ENCODE measurements at regions not wholly inside any gene's neighbourhood (a gene's known extent, or its start where the extent isn't known, plus 50 kb on each side); places are given as distances from the start of the nearest gene placed in this dataset.

GRCh38 chr4:34183926-34184325 lies 2060.4 kb downstream of the ARAP2 start:
- TF ChIP-seq, protein P1, sequence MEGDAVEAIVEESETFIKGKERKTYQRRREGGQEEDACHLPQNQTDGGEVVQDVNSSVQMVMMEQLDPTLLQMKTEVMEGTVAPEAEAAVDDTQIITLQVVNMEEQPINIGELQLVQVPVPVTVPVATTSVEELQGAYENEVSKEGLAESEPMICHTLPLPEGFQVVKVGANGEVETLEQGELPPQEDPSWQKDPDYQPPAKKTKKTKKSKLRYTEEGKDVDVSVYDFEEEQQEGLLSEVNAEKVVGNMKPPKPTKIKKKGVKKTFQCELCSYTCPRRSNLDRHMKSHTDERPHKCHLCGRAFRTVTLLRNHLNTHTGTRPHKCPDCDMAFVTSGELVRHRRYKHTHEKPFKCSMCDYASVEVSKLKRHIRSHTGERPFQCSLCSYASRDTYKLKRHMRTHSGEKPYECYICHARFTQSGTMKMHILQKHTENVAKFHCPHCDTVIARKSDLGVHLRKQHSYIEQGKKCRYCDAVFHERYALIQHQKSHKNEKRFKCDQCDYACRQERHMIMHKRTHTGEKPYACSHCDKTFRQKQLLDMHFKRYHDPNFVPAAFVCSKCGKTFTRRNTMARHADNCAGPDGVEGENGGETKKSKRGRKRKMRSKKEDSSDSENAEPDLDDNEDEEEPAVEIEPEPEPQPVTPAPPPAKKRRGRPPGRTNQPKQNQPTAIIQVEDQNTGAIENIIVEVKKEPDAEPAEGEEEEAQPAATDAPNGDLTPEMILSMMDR (IDR thresholded peaks at IDR 0.05; ENCODE audit: control insufficient read depth, extremely low read depth, insufficient read depth), result no peak
- H3K4me3 ChIP-seq (ENCODE audit: low read depth, low read length), result no peak overlapping the region
- DNase-seq (ENCODE audit: low read depth), result no peak

- TF ChIP-seq, protein P1 (IDR thresholded peaks at IDR 0.05; ENCODE audit: control insufficient read depth, extremely low read depth, insufficient read depth), result no peak
- no peak overlapping the region for H3K4me3 ChIP-seq (ENCODE audit: low read depth, low read length)
- DNase-seq (ENCODE audit: low read depth), result no peak
Observed at GRCh38 chr4:34187056-34187455, 2057.3 kb downstream of the ARAP2 start.

DNA sequence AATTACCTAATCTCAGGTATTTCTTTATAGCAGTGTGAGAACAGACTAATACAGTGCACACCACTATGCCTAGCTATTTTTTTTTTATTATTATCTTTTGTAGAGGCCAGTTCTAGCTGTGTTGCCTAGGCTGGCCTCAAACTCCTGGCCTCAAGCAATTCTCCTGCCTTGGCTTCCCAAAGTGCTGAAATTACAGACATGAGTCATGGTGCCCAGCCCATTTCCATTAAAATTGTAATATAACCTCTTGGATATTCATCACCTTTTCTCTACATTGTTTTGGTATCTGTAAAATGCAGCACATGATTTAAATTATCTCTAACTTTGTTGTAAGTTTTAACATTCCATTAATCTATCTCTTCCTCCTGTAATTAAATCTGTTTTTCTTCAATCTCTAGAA lies 2052.9 kb downstream of the ARAP2 start:
- TF ChIP-seq, protein P1 (IDR thresholded peaks at IDR 0.05; ENCODE audit: control insufficient read depth, extremely low read depth, insufficient read depth), result no peak
- no peak overlapping the region for H3K4me3 ChIP-seq (ENCODE audit: low read depth, low read length)
- no peak for DNase-seq (ENCODE audit: low read depth)

DNA sequence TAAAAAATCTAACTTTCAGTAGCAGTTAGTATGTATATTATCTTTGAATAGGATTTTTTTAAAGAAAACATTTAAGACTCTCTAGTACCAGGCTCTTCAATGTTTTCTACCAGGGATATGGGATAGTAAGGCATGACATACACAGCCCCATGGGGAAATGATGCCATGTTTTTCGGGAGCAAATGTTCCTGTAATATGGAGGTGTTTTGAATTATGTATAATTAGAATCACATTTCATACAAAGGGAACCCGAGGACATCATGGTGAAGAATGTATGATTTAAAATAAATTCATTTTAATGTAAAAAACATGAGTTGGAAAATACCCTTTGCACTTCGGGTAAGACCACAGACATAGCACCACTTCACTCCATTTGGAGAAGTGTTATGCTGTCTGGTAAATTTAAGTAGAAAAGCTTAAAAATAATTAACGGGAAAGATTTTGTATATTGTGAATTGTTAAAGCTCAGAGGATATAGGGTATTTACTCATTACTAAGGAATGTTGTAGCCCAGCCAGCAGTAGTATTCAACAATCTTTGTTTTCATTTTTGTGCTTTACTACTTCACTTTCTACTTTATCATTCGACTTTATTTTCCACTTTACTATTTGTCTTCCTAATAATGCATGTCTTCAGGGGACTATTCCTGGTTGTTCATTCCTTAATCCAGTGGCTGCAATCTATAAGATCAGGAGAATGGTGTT lies 2050.7 kb downstream of the ARAP2 start:
- no peak overlapping the region for H3K4me3 ChIP-seq (ENCODE audit: low read depth, low read length)
- DNase-seq (ENCODE audit: low read depth), result no peak
- TF ChIP-seq, protein P1 (IDR thresholded peaks at IDR 0.05; ENCODE audit: control insufficient read depth, extremely low read depth, insufficient read depth), result no peak

- no peak for DNase-seq (ENCODE audit: low read depth)
- TF ChIP-seq, protein P1 (IDR thresholded peaks at IDR 0.05; ENCODE audit: control insufficient read depth, extremely low read depth, insufficient read depth), result no peak
- no peak overlapping the region for H3K4me3 ChIP-seq (ENCODE audit: low read depth, low read length)
Observed at GRCh38 chr4:34194585-34194984, 2049.7 kb downstream of the ARAP2 start.

DNA sequence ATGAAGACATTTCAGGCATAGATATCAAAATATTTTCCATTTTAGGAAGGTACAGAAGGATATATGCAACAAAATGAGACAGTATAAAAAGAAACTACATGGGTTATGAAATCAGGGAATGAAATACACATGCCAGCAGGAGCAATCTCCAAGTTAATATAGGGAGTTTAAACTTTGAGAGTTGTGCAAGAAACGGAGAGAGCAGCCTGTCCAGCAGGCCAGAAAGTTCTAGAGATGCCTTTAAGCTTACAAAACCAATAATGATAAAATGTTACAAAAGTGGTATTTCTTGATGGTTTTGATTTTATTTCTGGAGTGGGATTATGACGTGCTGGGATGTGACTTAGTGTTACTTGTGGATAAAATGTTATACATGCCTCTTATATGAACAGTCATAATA lies 2047.9 kb downstream of the ARAP2 start:
- H3K4me3 ChIP-seq (ENCODE audit: low read depth, low read length), result no peak overlapping the region
- DNase-seq (ENCODE audit: low read depth), result no peak
- TF ChIP-seq, protein P1 (IDR thresholded peaks at IDR 0.05; ENCODE audit: control insufficient read depth, extremely low read depth, insufficient read depth), result no peak

- TF ChIP-seq, protein P1 (IDR thresholded peaks at IDR 0.05; ENCODE audit: control insufficient read depth, extremely low read depth, insufficient read depth), result no peak
- no peak overlapping the region for H3K4me3 ChIP-seq (ENCODE audit: low read depth, low read length)
- no peak for DNase-seq (ENCODE audit: low read depth)
Observed at GRCh38 chr4:34198966-34199365, 2045.3 kb downstream of the ARAP2 start.

Data from LNCaP clone FGC (cell line).